B cell (primary cell): ENCODE measurements at regions not wholly inside any gene's neighbourhood (a gene's known extent, or its start where the extent isn't known, plus 50 kb on each side); places are given as distances from the start of the nearest gene placed in this dataset.

ENCODE experiments used
- CTCF ChIP-seq: fragments of 200-600 bp; IDR thresholded peaks from one replicate; pipeline ENCODE4 v1.8.0; 2022; ENCODE audit warnings: antibody characterized with exemption, mild to moderate bottlenecking
- EZH2 ChIP-seq: IDR thresholded peaks from 2 replicates; pipeline ENCODE4 v1.6.1; 2012; ENCODE audit warnings: borderline replicate concordance, low read depth, mild to moderate bottlenecking, moderate library complexity, low read length; ENCODE audit not compliant: insufficient read depth, poor library complexity, severe bottlenecking

- TF ChIP-seq CTCF (no peak), EZH2 (no peak)
These were observed 55.3 kb upstream of the DDR1 start for GRCh38 chr6:30829033-30829432.
